SK-N-SH (cell line): ENCODE measurements at regions not wholly inside any gene's neighbourhood (a gene's known extent, or its start where the extent isn't known, plus 50 kb on each side); places are given as distances from the start of the nearest gene placed in this dataset.

Experiments used
- CTCF ChIA-PET: fragments of 300-600, 350-600 bp; formaldehyde crosslinking; extraction: SDS; loops from one replicate; lab custom pipeline; 2021; lab: Yijun Ruan, JAX
- POLR2A ChIA-PET: fragments of 350-600 bp; sonication (Branson Sonifier 250); formaldehyde crosslinking; extraction: SDS; loops from one replicate; lab custom pipeline; 2020; ENCODE audit warnings: antibody characterized with exemption, inconsistent platforms; lab: Yijun Ruan, JAX
- DNase-seq: peaks from one replicate; pipeline ENCODE4 v3.0.0; 2012
- H2AFZ ChIP-seq: fragments of 200-600 bp; sonication (generic); 2 replicates; pipeline ENCODE4 v1.8.1; 2016; ENCODE audit warnings: antibody characterized with exemption, mild to moderate bottlenecking, low read depth
- H3F3A ChIP-seq: fragments of 200-600 bp; sonication (generic); replicated peaks from 2 replicates; pipeline ENCODE3; 2016; ENCODE audit warnings: antibody characterized with exemption, mild to moderate bottlenecking; ENCODE audit not compliant: insufficient read depth
- H3K27ac ChIP-seq, 2 experiments: fragments of 200-500 bp in 1 of 2; fragments of 200-600 bp in 1 of 2; sonication (Bioruptor generic) in 1 of 2; sonication (generic), shearing (Covaris generic) in 1 of 2; 2 replicates each; pipeline versions ENCODE4 v1.5.1 to v1.6.1; 2014 to 2016; ENCODE audit warnings: low read depth in 2 of 2, inconsistent platforms in 1 of 2, low read length in 1 of 2, mild to moderate bottlenecking in 1 of 2, mixed read lengths in 1 of 2
- H3K27me3 ChIP-seq: fragments of 200-600 bp; sonication (generic), shearing (Covaris generic); 2 replicates; pipeline ENCODE4 v1.6.1; 2016; ENCODE audit warnings: mixed run types; ENCODE audit not compliant: insufficient read depth
- H3K36me3 ChIP-seq, 2 experiments: fragments of 200-500 bp in 1 of 2; fragments of 200-600 bp in 1 of 2; sonication (Bioruptor generic) in 1 of 2; sonication (generic) in 1 of 2; replicated peaks in 1 of 2; 2 replicates each; pipeline versions ENCODE3 to v1.5.1; 2014 to 2016; ENCODE audit warnings: low read length in 1 of 2, mild to moderate bottlenecking in 1 of 2; ENCODE audit not compliant: insufficient read depth in 2 of 2, control insufficient read depth in 1 of 2
- H3K4me1 ChIP-seq, 2 experiments: fragments of 200-500 bp in 1 of 2; fragments of 200-600 bp in 1 of 2; sonication (Bioruptor generic) in 1 of 2; sonication (generic), shearing (Covaris generic) in 1 of 2; 2 replicates each; pipeline versions ENCODE4 v1.5.1 to v1.6.1; 2014 to 2016; ENCODE audit warnings: low read depth in 1 of 2, low read length in 1 of 2, mixed run types in 1 of 2; ENCODE audit not compliant: insufficient read depth in 2 of 2, control insufficient read depth in 1 of 2
- H3K4me2 ChIP-seq: fragments of 200-600 bp; sonication (generic), shearing (Covaris generic); 2 replicates; pipeline ENCODE4 v1.6.1; 2017; ENCODE audit warnings: mixed run types
- H3K4me3 ChIP-seq, 2 experiments: fragments of 200-500 bp in 1 of 2; fragments of 200-600 bp in 1 of 2; sonication (Bioruptor generic) in 1 of 2; sonication (generic), shearing (Covaris generic) in 1 of 2; 2 replicates each; pipeline versions ENCODE4 v1.5.1 to v1.8.1; 2014 to 2016; ENCODE audit warnings: low read depth in 2 of 2, inconsistent platforms in 1 of 2, low read length in 1 of 2, mild to moderate bottlenecking in 1 of 2, mixed read lengths in 1 of 2, moderate library complexity in 1 of 2
- H3K79me2 ChIP-seq: fragments of 200-600 bp; sonication (generic); 2 replicates; pipeline ENCODE4 v1.8.1; 2017; ENCODE audit warnings: mild to moderate bottlenecking; ENCODE audit not compliant: insufficient read depth
- H3K9ac ChIP-seq: fragments of 200-600 bp; sonication (generic); 2 replicates; pipeline ENCODE4 v1.6.1; 2017; ENCODE audit warnings: mixed run types
- H3K9me2 ChIP-seq: fragments of 200-600 bp; sonication (generic); 2 replicates; pipeline ENCODE4 v1.6.1; 2017; ENCODE audit warnings: mixed run types
- H3K9me3 ChIP-seq: fragments of 200-600 bp; sonication (generic); 2 replicates; pipeline ENCODE4 v1.6.1; 2017; ENCODE audit warnings: mixed run types, mild to moderate bottlenecking, moderate library complexity
- H4K20me1 ChIP-seq: fragments of 200-600 bp; sonication (generic); 2 replicates; pipeline ENCODE4 v1.6.1; 2017; ENCODE audit warnings: mild to moderate bottlenecking, mixed run types; ENCODE audit not compliant: insufficient read depth
- CHD2 ChIP-seq: fragments of 150-350 bp; IDR thresholded peaks from 2 replicates; pipeline ENCODE4 v1.6.1; 2018; ENCODE audit warnings: low read length; ENCODE audit not compliant: partially characterized antibody
- CTCF ChIP-seq: fragments of 200-600 bp; sonication (generic); IDR thresholded peaks from 2 replicates; pipeline ENCODE4 v1.6.1; 2017; ENCODE audit warnings: antibody characterized with exemption, mild to moderate bottlenecking, moderate library complexity
- EZH2phosphoT487 ChIP-seq: fragments of 200-600 bp; sonication (generic); IDR thresholded peaks from 2 replicates; pipeline ENCODE4 v1.6.1; 2017; ENCODE audit warnings: low read depth, mixed run types, mild to moderate bottlenecking, antibody characterized with exemption, moderate library complexity, borderline replicate concordance
- FOSL2 ChIP-seq: IDR thresholded peaks from 2 replicates; pipeline ENCODE4 v1.4.0; 2012; ENCODE audit warnings: low read depth, mild to moderate bottlenecking, moderate library complexity, borderline replicate concordance
- FOXJ3 ChIP-seq: sonication (generic); formaldehyde crosslinking; IDR thresholded peaks from 2 replicates; pipeline ENCODE4 v1.5.1; 2020; ENCODE audit warnings: mild to moderate bottlenecking, missing genetic modification reagents
- GABPA ChIP-seq: IDR thresholded peaks from 2 replicates; pipeline ENCODE4 v1.4.0; 2012; ENCODE audit warnings: low read depth, mild to moderate bottlenecking
- GATA2 ChIP-seq: sonication (generic); formaldehyde crosslinking; IDR thresholded peaks from 2 replicates; pipeline ENCODE4 v1.5.0; 2020; ENCODE audit warnings: mild to moderate bottlenecking, missing genetic modification reagents
- IRF3 ChIP-seq: fragments of 150-350 bp; IDR thresholded peaks from 2 replicates; pipeline ENCODE4 v1.6.1; 2016; ENCODE audit warnings: mild to moderate bottlenecking, low read depth, low read length
- MAX ChIP-seq: IDR thresholded peaks from 2 replicates; pipeline ENCODE4 v1.4.0; 2012; ENCODE audit warnings: low read depth
- MXI1 ChIP-seq: IDR thresholded peaks from 2 replicates; pipeline ENCODE4 v1.6.1; 2012; ENCODE audit warnings: mild to moderate bottlenecking, low read depth, low read length, improper control_type of control experiment
- PBX3 ChIP-seq: IDR thresholded peaks from 2 replicates; pipeline ENCODE4; 2012
- POLR2AphosphoS5 ChIP-seq: IDR thresholded peaks from 2 replicates; pipeline ENCODE4 v1.6.1; 2012; ENCODE audit warnings: low read depth, low read length
- RCOR1 ChIP-seq: fragments of 150-350 bp; IDR thresholded peaks from 2 replicates; pipeline ENCODE4 v1.6.1; 2017; ENCODE audit warnings: antibody characterized with exemption, low read length
- RFX5 ChIP-seq: IDR thresholded peaks from 2 replicates; pipeline ENCODE4 v1.6.1; 2012; ENCODE audit warnings: mild to moderate bottlenecking, improper control_type of control experiment, low read length
- RXRA ChIP-seq: IDR thresholded peaks from 2 replicates; pipeline ENCODE4 v1.4.0; 2012; ENCODE audit warnings: low read depth, mild to moderate bottlenecking, borderline replicate concordance
- SIN3A ChIP-seq: IDR thresholded peaks from 2 replicates; pipeline ENCODE4 v1.6.1; 2012; ENCODE audit warnings: low read depth, mild to moderate bottlenecking, low read length, moderate library complexity, borderline replicate concordance
- SMC3 ChIP-seq: IDR thresholded peaks from 2 replicates; pipeline ENCODE4 v1.6.1; 2012; ENCODE audit warnings: low read depth, low read length, improper control_type of control experiment
- TAF1 ChIP-seq: IDR thresholded peaks from 2 replicates; pipeline ENCODE4 v1.6.1; 2012; ENCODE audit warnings: low read depth, mild to moderate bottlenecking, low read length, moderate library complexity, borderline replicate concordance
- TEAD4 ChIP-seq: IDR thresholded peaks from 2 replicates; pipeline ENCODE4 v1.4.0; 2012; ENCODE audit warnings: mild to moderate bottlenecking, borderline replicate concordance; ENCODE audit not compliant: insufficient read depth
- USF1 ChIP-seq: IDR thresholded peaks from 2 replicates; pipeline ENCODE4 v1.4.0; 2012; ENCODE audit warnings: low read depth, borderline replicate concordance
- USF2 ChIP-seq: fragments of 150-350 bp; IDR thresholded peaks from 2 replicates; pipeline ENCODE4 v1.6.1; 2017; ENCODE audit warnings: antibody characterized with exemption, low read length, low read depth, borderline replicate concordance
- YY1 ChIP-seq: IDR thresholded peaks from 2 replicates; pipeline ENCODE4 v1.4.0; 2012; ENCODE audit warnings: low read depth, mild to moderate bottlenecking
- ZBTB33 ChIP-seq: IDR thresholded peaks from 2 replicates; pipeline ENCODE4 v1.4.0; 2012; ENCODE audit warnings: low read depth, borderline replicate concordance
- WGBS: methylation state at CpG from one replicate; pipeline ENCODE4 v1.1.6; 2017; ENCODE audit warnings: low lambda C conversion rate; 5-methylcytosine and 5-hydroxymethylcytosine counted together

- TF ChIP-seq PBX3: no peak
- no peak for TF ChIP-seq CHD2
- TF ChIP-seq RFX5: no peak
- TF ChIP-seq, all 33 proteins: peak for 0
Measured at GRCh38 chr2:117401582-117401981, 412.9 kb upstream of the DDX18 start (continued).

DNA sequence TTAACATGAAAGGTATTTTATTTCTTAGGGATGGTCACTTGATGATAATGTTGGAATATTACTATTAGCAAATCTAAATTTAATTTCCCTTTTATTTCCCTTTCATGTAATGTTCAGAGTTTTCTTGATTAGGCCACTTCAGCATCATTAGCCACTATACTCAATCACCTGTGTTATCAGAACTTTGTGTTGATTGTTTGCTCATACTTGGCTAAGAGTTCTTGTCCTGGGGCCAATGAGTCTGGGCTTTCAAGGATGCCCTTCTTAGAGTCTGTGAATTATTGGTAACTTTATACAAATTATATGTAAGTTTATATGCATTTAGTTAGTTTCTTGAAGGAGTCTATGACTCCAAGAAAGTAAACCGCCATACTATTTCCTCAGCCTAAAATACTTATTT lies 408.0 kb upstream of the DDX18 start:
- no peaks in the 10 kb centered on the region for H4K20me1 ChIP-seq
- H3K9ac ChIP-seq: no peak overlapping the region
- H3K27me3 ChIP-seq: no peaks in the 10 kb centered on the region
- H3K4me1 ChIP-seq: no peaks in the 10 kb centered on the region
- DNase-seq: no peak
- TF ChIP-seq IRF3 (no peak), FOXJ3 (CRISPR knock-in tag) (no peak), POLR2AphosphoS5 (no peak), EZH2phosphoT487 (no peak), USF2 (no peak), TAF1 (no peak), TEAD4 (no peak), MXI1 (no peak), RCOR1 (no peak), RXRA (no peak), CTCF (no peak), SMC3 (no peak), GATA2 (CRISPR knock-in tag) (no peak), SIN3A (no peak), USF1 (no peak), ZBTB33 (no peak), FOSL2 (no peak), YY1 (no peak), MAX (no peak), GABPA (no peak)
- H3K9me3 ChIP-seq: no peaks in the 10 kb centered on the region
- ChIA-PET CTCF (no interaction called here), POLR2A (no interaction called here)
- H3K27ac ChIP-seq: no peak overlapping the region; a peak in 1 of 4 replicates
- no peak overlapping the region for H2AFZ ChIP-seq
- H3F3A ChIP-seq: no peaks in the 10 kb centered on the region
- no peaks in the 10 kb centered on the region for H3K36me3 ChIP-seq
- no peak overlapping the region for H3K4me2 ChIP-seq
- no peaks in the 10 kb centered on the region for H3K79me2 ChIP-seq
- H3K4me3 ChIP-seq: no peak overlapping the region
- no peaks in the 10 kb centered on the region for H3K9me2 ChIP-seq
- 57% methylated on average over 1 of the region's 1 CpG for WGBS
